NOMO-1 treated with DMSO at 0.1 percent for 48 hours (cell line): ENCODE measurements at regions not wholly inside any gene's neighbourhood (a gene's known extent, or its start where the extent isn't known, plus 50 kb on each side); places are given as distances from the start of the nearest gene placed in this dataset.
"Not testable (repeated sequence)": the region's sequence is repeated elsewhere in the genome, so short reads cannot be mapped to it uniquely, and the experiment has no call there.

ENCODE experiments used
- DNase-seq: peaks from one replicate; lab custom pipeline; 2025; ENCODE audit not compliant: unreplicated experiment; lab: John Stamatoyannopoulos, UW

DNA sequence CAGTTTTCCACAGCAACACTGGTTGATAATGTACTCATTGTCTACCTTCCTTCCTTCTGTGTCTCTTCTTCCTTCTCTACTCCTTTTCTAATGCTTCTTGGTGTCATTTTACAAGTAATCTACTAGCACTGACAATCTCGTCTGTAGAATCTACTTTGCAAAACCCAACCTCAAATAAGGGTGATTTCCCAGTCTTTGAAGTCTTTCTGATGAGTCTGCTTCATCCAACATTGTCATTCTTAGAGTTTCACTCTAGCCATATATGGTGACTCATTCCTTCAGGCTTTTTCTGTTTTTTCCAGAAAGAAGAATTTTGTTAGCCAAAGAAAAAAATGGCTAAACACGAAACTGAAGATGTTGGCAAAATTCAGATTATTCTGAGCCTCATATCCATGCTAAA lies 288.7 kb downstream of the MBD2 start:
- no peak for DNase-seq

- DNase-seq, result no peak
Measured at GRCh38 chr18:53935399-53935798, 289.1 kb downstream of the MBD2 start.

GRCh38 chr18:53920312-53921075 lies 304.0 kb downstream of the MBD2 start:
- DNase-seq, result no peak

DNA sequence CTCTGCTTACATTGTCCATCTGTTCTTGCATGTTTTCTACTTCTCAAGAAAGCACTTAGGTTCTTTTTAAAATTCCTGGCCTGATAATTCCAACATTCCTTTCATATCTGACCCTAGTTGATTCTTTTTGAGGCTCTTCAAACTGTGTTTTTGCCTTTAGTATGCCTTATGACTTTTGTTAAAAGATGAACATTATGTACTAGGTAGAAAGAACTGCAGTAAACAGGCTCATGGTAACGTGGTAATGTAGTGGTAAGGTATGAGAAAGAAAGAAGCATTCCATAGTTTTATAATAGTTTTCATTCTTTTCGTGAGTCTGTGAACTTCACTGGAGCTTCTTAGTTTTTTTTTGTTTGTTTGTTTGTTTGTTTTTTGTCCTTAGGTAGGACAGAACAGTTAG lies 306.4 kb downstream of the MBD2 start:
- no peak for DNase-seq

DNA sequence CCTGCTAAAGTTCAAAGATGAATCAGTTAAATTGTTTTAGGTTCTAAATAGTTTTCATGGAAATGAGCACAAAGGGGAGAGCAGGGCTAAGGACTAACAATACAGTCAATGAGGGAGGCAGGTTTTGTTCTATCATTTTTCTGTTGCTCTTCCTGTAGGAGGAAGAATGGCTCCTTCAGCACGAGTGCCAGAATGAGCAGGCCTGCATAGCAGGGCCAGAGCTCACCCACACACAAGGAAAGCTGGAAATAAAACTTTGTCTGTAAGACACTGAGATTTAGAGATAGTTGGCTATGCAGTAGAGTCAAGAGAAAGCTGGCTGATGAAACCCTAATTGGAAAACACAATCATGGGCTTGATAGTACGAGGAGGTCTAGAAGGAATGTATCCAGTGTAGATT lies 313.3 kb downstream of the MBD2 start:
- no peak for DNase-seq

GRCh38 chr18:53909668-53910067 lies 314.8 kb downstream of the MBD2 start:
- DNase-seq, result peak; percentile 22

GRCh38 chr18:53907921-53908320 lies 316.5 kb downstream of the MBD2 start:
- DNase-seq, result no peak

DNA sequence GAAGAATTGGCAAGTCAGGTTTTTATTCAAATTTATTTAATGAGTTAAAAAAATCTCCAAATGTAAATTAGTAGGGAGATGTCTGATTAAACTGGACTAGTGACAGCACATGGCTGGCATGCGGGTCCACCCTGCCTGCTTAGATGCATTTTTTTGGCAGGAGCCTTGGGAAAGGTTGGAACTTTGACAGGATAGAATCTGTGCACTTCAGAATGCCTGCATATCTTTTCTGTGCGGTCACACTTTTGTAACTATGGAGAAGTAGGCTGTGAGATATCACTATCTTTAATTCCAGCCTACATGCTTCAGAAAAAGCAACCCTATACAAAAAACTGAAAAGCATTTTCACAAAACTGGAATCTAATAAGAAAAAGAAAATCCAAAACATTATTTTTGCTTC lies 317.8 kb downstream of the MBD2 start:
- DNase-seq, result no peak

DNA sequence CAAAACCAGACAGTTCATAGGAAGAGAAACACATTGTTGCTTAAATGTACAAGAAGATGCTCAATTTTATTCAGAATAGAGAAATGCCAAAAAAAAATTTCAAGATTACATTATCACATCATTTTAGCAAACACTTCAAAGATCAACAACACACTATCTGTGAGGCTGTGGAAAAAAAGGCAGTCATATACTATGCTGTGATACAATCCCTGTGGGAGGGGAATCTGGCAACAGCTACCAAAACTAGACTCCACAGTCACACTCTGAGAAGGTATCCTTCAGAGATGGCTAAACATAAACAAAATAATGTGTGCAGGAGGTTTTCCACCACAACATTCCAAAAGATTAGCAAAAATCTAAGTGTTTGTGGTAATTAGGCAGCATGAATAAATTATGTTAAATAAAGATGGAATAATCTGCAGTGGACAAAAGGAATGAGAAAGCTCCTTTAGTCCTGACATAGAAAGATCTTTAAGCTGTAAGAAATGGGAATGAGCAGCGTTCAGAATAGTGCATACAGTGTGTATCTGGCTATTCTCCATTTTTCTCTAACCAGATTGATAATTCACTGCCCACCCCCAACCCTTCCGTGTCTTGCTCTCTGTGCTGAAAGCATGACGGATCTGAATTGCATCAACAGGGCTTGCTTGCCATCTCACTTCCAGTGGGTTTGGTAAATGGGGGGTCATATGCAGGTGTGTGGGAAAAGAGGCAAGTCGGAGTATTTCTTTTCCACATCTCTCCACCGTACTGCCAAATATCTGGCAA lies 329.6 kb downstream of the MBD2 start:
- DNase-seq, result no peak

- DNase-seq, result no peak
Measured at GRCh38 chr18:53887447-53887846, 337.0 kb downstream of the MBD2 start.

- no peak for DNase-seq
Measured at GRCh38 chr18:53886058-53886457, 338.4 kb downstream of the MBD2 start.

DNA sequence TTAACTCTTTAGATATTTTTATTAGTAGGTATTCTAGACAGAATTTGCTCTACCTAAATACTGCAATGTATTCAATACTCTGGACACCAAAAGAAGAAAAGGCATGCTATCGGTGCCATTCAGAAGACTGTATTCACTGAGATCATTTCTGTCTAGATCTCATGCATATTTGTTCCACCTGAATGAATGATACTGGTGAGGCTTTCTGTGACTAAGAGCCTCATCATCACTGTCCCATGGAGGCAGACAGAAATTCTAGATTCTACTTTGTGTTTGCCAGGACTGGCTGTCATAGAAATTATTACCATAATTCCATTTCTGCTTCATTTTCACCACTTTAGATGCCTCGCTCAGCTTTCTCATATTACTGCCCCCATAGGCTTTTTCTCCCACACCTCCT lies 340.7 kb downstream of the MBD2 start:
- DNase-seq, result no peak

- no peak for DNase-seq
Measured at GRCh38 chr18:53874103-53874502, 350.4 kb downstream of the MBD2 start.

DNA sequence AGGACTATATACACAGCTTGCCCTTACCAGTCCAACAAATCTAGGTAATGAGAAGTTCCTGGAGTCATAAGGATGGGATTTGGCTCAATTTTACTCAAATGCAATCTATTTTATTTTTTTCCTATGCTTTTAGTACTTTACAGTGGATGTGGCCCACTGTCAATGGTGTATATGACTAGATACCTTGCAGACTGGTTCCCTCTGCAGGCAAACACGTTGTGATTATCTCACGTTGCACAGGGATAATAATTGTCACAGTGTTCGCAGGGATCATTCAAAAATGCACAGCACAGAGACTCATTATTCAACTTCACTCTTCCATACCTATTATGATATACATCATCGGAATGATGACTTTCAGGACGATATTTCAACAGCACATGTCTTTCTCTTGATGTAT lies 359.7 kb downstream of the MBD2 start:
- no peak for DNase-seq

GRCh38 chr18:53862921-53863320 lies 361.5 kb downstream of the MBD2 start:
- DNase-seq, result no peak

- DNase-seq, result no peak
Measured at GRCh38 chr18:53861185-53861584, 363.3 kb downstream of the MBD2 start.

- no peak for DNase-seq
Measured at GRCh38 chr18:53859764-53860163, 364.7 kb downstream of the MBD2 start.

- no peak for DNase-seq
Measured at GRCh38 chr18:53850902-53851301, 373.6 kb downstream of the MBD2 start.

GRCh38 chr18:53843763-53844162 lies 380.7 kb downstream of the MBD2 start:
- DNase-seq, result no peak

DNA sequence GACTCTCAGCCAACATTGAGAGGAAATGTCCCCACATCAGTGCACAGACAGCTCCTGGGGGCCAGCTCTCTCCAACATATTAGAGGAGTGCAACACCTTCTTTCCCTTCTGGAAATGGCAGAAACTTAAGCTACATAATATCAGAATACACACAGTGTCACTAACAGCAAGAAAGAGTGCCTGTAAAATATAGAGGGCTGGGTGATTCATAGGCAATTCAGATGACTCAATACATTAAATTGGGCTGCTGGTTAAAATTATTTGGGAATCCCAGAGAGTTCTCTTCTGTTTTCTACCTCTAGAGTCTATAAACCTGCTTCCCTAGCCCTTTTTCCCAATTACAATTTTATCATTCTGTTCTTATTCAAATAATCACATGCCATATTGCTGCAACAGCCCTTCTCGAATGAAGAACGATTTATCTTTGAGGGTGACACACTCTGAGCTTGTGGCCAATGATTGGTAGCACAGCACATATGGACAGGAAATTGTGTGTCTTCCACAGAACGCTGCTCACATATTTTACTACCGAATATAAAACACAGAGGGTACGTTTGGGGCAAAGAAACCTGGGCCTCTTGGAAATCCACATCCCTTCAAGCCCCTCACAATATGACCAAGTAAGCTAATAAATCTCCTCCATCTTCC lies 381.2 kb downstream of the MBD2 start:
- no peak for DNase-seq

DNA sequence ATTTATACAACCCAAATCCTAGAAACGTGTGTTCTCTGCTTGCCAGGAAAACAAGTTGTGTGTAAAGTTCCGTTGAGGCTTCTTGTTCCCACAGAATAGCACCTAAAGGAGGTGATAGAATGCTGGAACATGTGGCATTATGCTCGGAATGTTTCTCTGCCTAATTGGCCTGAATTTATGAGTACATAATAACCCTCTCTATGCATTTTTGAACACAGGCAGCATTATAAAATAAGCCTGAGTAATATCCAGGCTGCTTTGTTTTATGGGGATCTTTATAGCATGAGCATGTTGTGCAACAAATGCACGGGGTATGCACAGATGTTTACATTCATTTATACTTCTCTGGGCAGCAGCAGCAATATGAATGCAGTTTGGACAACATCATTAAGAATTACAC lies 385.7 kb downstream of the MBD2 start:
- no peak for DNase-seq

GRCh38 chr18:53821141-53821540 lies 403.3 kb downstream of the MBD2 start:
- DNase-seq, result not testable (repeated sequence)
